Lung (tissue), 11 donors: ENCODE measurements at regions not wholly inside any gene's neighbourhood (a gene's known extent, or its start where the extent isn't known, plus 50 kb on each side); places are given as distances from the start of the nearest gene placed in this dataset.

Experiments used
- ATAC-seq: fragments of 200-7000 bp; cut with Tn5 transposase; one replicate; pipeline ENCODE4 v1.9.1; 2020; ENCODE audit warnings: moderate number of reproducible peaks; ENCODE audit not compliant: insufficient read depth, low FRiP score
- DNase-seq, 3 donors: peaks; one replicate each; pipeline ENCODE4 v3.0.0-alpha.2; 2013 to 2017
- H3K27ac ChIP-seq, 2 donors: one replicate each; pipeline ENCODE4 v1.5.1; 2013; ENCODE audit warnings: mild to moderate bottlenecking in 2 of 2, moderate library complexity in 2 of 2, control low read depth in 1 of 2, inconsistent platforms in 1 of 2, low read depth in 1 of 2, low read length in 1 of 2
- H3K27me3 ChIP-seq, 3 donors: one replicate each; pipeline ENCODE4 v1.5.1; 2013; ENCODE audit warnings: low read length in 2 of 3; ENCODE audit not compliant: control insufficient read depth in 3 of 3, insufficient read depth in 3 of 3
- H3K36me3 ChIP-seq, 4 donors: one replicate each; pipeline ENCODE4 v1.5.1; 2013; ENCODE audit warnings: low read length in 4 of 4, mild to moderate bottlenecking in 1 of 4, moderate library complexity in 1 of 4; ENCODE audit not compliant: control insufficient read depth in 4 of 4, insufficient read depth in 4 of 4
- H3K4me1 ChIP-seq, 5 donors: one replicate each; pipeline ENCODE4 v1.5.1; 2013; ENCODE audit warnings: low read length in 5 of 5, mild to moderate bottlenecking in 2 of 5, moderate library complexity in 1 of 5; ENCODE audit not compliant: control insufficient read depth in 5 of 5, insufficient read depth in 5 of 5
- H3K4me3 ChIP-seq: one replicate; pipeline ENCODE4 v1.5.1; 2013; ENCODE audit warnings: mild to moderate bottlenecking, control low read depth, moderate library complexity
- H3K9ac ChIP-seq, 2 donors: one replicate each; pipeline ENCODE4 v1.5.1; 2013; ENCODE audit warnings: low read length in 2 of 2, control low read depth in 1 of 2; ENCODE audit not compliant: insufficient read depth in 1 of 2
- H3K9me3 ChIP-seq, 4 donors: one replicate each; pipeline ENCODE4 v1.5.1; 2013; ENCODE audit warnings: low read length in 3 of 4, mild to moderate bottlenecking in 1 of 4, moderate library complexity in 1 of 4; ENCODE audit not compliant: control insufficient read depth in 4 of 4, insufficient read depth in 3 of 4
- WGBS, 2 donors: extraction: QIAGEN DNeasy Blood & Tissue Kit; methylation state at CpG; one replicate each; pipeline ENCODE4 v1.1.7; 2013; 5-methylcytosine and 5-hydroxymethylcytosine counted together
- TF ChIP-seq, protein P1 (sequence below): IDR thresholded peaks from 2 replicates; pipeline ENCODE4 v1.5.1; 2012; ENCODE audit warnings: mild to moderate bottlenecking; ENCODE audit errors: control extremely low read depth, extremely low read depth
- donor health status: control.
- donor health status: control.
- donor health status: Bipolar disorder and iron deficiency.
- donor health status: healthy.
- donor health status: DM: yes; HTN: yes; CAD: no.

- Histone ChIP-seq H3K4me3 (no peak overlapping the region), H3K4me1 (peaks cover 0 to 12% (median 9%) of the 10 kb centered on the region in 5 donors), H3K27ac (no peak overlapping the region), H3K9me3 (peaks cover 0 to 3% (median 0%) of the 10 kb centered on the region in 4 donors), H3K36me3 (no peaks in the 10 kb centered on the region), H3K27me3 (peaks cover 0 to 2% (median 0%) of the 10 kb centered on the region in 3 donors), H3K9ac (no peak overlapping the region)
- 80 to 89% methylated on average over 17 of the region's 17 CpGs for WGBS, 2 donors
- ATAC-seq (no peak), DNase-seq (no peak)
- TF ChIP-seq, protein P1, sequence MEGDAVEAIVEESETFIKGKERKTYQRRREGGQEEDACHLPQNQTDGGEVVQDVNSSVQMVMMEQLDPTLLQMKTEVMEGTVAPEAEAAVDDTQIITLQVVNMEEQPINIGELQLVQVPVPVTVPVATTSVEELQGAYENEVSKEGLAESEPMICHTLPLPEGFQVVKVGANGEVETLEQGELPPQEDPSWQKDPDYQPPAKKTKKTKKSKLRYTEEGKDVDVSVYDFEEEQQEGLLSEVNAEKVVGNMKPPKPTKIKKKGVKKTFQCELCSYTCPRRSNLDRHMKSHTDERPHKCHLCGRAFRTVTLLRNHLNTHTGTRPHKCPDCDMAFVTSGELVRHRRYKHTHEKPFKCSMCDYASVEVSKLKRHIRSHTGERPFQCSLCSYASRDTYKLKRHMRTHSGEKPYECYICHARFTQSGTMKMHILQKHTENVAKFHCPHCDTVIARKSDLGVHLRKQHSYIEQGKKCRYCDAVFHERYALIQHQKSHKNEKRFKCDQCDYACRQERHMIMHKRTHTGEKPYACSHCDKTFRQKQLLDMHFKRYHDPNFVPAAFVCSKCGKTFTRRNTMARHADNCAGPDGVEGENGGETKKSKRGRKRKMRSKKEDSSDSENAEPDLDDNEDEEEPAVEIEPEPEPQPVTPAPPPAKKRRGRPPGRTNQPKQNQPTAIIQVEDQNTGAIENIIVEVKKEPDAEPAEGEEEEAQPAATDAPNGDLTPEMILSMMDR: no peak
These were observed 141.5 kb downstream of the IRF8 start for GRCh38 chr16:86040496-86040895.

DNA sequence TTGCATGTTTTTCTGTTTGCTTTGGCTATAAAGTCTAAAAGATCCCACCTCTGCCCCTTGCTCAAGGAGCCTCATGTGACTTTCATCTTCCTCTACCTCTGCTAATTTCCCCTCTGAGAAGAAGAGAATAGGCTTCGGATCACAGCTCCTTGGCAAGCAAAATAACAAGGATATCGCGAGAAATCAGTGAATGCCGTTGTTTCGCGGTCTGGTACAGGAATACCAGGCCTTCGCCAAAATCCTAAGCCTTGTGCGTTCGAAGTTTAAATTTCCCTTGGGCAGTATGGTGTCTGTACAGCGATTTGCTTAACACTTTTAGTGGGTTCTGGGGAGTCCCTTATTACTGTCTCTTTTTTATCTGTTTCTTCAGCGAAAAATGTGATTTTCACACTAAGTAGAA lies 142.3 kb downstream of the IRF8 start:
- peaks cover 0 to 3% (median 0%) of the 10 kb centered on the region in 4 donors for H3K9me3 ChIP-seq
- 89 to 92% methylated on average over 11 of the region's 11 CpGs for WGBS, 2 donors
- no peak overlapping the region for H3K4me3 ChIP-seq
- ATAC-seq: no peak
- no peaks in the 10 kb centered on the region for H3K36me3 ChIP-seq
- no peak overlapping the region for H3K27ac ChIP-seq
- H3K27me3 ChIP-seq: peaks cover 0 to 2% (median 0%) of the 10 kb centered on the region in 3 donors
- H3K9ac ChIP-seq: no peak overlapping the region
- H3K4me1 ChIP-seq: peaks cover 0 to 14% (median 10%) of the 10 kb centered on the region in 5 donors
- TF ChIP-seq, protein P1: no peak
- DNase-seq: no peak

DNA sequence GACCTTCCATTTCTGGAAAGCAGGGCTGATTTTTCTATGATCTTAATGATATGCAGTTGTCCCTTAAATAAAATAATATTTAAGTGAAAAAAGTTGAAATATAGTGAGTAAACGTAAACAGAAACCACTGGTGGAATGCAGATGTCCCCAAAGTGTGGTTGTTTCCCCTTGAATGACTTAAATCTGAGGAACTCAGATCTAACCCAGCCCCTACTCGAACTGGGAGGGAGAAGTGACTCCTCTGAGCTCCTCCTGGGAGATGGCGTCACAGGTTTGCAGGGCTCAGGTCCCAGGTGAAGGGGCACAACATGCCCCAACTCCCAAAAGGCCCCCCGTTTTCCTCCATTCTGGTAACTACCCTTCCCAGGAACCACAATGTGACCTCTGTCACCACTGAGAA lies 142.8 kb downstream of the IRF8 start:
- Histone ChIP-seq H3K9ac (no peak overlapping the region), H3K27ac (no peak overlapping the region), H3K4me1 (peaks cover 0 to 16% (median 10%) of the 10 kb centered on the region in 5 donors), H3K4me3 (no peak overlapping the region), H3K9me3 (peaks cover 0 to 3% (median 0%) of the 10 kb centered on the region in 4 donors), H3K27me3 (peaks cover 0 to 2% (median 0%) of the 10 kb centered on the region in 3 donors), H3K36me3 (no peaks in the 10 kb centered on the region)
- WGBS, 2 donors: 74 to 79% methylated on average over 4 of the region's 4 CpGs
- TF ChIP-seq, protein P1: no peak
- DNase-seq (no peak), ATAC-seq (no peak)

DNA sequence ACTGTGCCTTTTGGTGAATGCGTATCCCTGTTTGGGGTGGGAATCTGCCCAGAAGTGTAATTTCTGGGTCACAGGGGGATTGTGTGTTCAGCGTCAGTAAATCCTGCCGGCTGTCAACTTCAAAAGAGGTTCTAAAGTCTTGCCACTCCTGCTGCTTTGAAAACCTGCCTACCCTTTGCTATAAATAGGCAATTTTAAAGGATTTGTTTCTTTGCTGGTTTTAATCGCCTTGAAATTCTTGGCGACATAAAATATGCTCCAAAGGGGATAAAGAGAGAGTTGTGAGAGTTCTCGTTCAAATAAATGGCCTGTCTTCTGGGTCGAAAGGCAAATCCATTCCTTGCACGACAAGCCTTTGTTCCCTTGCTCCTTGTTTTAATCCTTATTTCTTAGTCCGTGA lies 143.4 kb downstream of the IRF8 start:
- Histone ChIP-seq H3K9ac (no peak overlapping the region), H3K36me3 (no peaks in the 10 kb centered on the region), H3K9me3 (peaks cover 0 to 3% (median 0%) of the 10 kb centered on the region in 4 donors), H3K4me1 (peaks cover 0 to 16% (median 10%) of the 10 kb centered on the region in 5 donors), H3K27me3 (peaks cover 0 to 2% (median 0%) of the 10 kb centered on the region in 3 donors), H3K27ac (no peak overlapping the region), H3K4me3 (no peak overlapping the region)
- DNase-seq: no peak
- no peak for ATAC-seq
- 74 to 87% methylated on average over 8 to 9 of the region's 9 CpGs for WGBS, 2 donors
- TF ChIP-seq, protein P1: no peak
